Kidney epithelial cell (primary cell): ENCODE measurements at regions not wholly inside any gene's neighbourhood (a gene's known extent, or its start where the extent isn't known, plus 50 kb on each side); places are given as distances from the start of the nearest gene placed in this dataset.

ENCODE experiments used
- DNase-seq: peaks from one replicate; pipeline ENCODE4 v3.0.0-alpha.2; 2010; ENCODE audit warnings: low read depth
- H3K27me3 ChIP-seq: 2 replicates; pipeline ENCODE4 v1.6.0; 2011; ENCODE audit warnings: low read length; ENCODE audit not compliant: control insufficient read depth, insufficient read depth
- H3K36me3 ChIP-seq: 2 replicates; pipeline ENCODE4 v1.5.1; 2011; ENCODE audit warnings: low read length; ENCODE audit not compliant: control insufficient read depth, insufficient read depth
- H3K4me3 ChIP-seq: 2 replicates; pipeline ENCODE4 v1.5.1; 2011; ENCODE audit warnings: low read depth, mild to moderate bottlenecking, control low read depth, low read length
- TF ChIP-seq, protein P1 (sequence below): IDR thresholded peaks from 2 replicates; pipeline ENCODE4 v1.5.1; 2011; ENCODE audit warnings: mild to moderate bottlenecking, moderate library complexity, low read length, control low read depth, inconsistent platforms; ENCODE audit not compliant: insufficient read depth, poor library complexity, severe bottlenecking

DNA sequence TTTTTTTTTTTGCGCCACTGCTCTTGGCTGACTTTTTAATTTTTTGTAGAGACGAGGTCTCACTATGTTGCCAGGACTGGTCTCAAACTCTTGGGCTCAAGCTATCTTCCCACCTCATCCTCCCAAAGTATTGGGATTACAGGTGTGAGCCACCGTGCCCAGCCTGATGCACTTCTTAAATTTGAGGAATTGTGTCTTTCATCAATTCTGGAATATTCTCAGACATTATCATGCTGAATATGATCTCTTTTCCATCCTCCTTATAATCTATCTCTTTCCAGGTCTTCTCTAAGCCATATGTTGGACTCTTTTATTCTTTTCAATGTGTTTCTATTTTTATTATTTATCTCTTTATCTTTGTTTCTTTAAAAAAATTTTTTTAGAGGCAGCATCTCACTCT is 196.2 kb upstream of the IER5L start:
- Histone ChIP-seq H3K4me3 (no peak overlapping the region), H3K27me3 (peaks cover 4% of the 10 kb centered on the region), H3K36me3 (no peaks in the 10 kb centered on the region)
- no peak for DNase-seq
- TF ChIP-seq, protein P1, sequence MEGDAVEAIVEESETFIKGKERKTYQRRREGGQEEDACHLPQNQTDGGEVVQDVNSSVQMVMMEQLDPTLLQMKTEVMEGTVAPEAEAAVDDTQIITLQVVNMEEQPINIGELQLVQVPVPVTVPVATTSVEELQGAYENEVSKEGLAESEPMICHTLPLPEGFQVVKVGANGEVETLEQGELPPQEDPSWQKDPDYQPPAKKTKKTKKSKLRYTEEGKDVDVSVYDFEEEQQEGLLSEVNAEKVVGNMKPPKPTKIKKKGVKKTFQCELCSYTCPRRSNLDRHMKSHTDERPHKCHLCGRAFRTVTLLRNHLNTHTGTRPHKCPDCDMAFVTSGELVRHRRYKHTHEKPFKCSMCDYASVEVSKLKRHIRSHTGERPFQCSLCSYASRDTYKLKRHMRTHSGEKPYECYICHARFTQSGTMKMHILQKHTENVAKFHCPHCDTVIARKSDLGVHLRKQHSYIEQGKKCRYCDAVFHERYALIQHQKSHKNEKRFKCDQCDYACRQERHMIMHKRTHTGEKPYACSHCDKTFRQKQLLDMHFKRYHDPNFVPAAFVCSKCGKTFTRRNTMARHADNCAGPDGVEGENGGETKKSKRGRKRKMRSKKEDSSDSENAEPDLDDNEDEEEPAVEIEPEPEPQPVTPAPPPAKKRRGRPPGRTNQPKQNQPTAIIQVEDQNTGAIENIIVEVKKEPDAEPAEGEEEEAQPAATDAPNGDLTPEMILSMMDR: no peak

DNA sequence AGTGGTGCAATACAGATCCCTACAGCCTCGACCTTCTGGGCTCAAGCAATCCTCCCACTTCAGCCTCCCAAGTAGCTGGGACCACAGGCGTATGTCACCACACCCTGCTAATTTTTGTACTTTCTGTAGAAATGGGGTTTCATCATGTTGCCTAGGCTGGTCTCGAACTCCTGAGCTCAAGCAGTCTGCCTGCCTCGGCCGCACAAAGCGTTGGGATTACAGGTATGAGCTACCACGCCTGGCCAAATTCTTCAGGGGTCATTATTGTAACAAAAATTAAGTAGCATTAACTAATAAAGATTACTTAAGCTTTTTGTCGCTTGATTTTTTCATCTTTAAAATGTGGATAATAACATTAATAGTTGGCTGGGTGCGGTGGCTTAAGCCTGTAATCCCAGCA is 195.3 kb upstream of the IER5L start:
- no peaks in the 10 kb centered on the region for H3K36me3 ChIP-seq
- no peak overlapping the region for H3K4me3 ChIP-seq
- peaks cover under 1% of the 10 kb centered on the region for H3K27me3 ChIP-seq
- DNase-seq: no peak
- TF ChIP-seq, protein P1: no peak

DNA sequence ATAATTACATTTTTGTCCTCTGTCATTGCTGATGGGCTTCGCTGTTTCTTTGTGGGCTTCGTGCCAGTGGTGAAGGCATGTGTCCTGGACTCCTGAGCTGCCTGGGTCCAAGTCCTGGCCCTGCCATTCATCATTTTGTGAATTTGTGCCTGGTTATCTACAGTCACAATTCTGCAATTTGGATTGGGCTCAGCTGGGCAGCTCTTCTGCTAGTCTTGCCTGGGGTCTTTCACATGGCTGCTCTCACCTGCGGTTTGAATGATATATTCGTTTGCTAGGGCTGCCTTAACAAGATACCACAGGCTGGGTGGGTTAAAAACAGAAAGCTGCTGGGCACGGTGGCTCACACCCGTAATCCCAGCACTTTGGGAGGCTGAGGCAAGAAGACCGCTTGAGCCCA is 192.7 kb upstream of the IER5L start:
- Histone ChIP-seq H3K27me3 (no peaks in the 10 kb centered on the region), H3K4me3 (no peak overlapping the region), H3K36me3 (no peaks in the 10 kb centered on the region)
- TF ChIP-seq, protein P1: no peak
- no peak for DNase-seq

DNA sequence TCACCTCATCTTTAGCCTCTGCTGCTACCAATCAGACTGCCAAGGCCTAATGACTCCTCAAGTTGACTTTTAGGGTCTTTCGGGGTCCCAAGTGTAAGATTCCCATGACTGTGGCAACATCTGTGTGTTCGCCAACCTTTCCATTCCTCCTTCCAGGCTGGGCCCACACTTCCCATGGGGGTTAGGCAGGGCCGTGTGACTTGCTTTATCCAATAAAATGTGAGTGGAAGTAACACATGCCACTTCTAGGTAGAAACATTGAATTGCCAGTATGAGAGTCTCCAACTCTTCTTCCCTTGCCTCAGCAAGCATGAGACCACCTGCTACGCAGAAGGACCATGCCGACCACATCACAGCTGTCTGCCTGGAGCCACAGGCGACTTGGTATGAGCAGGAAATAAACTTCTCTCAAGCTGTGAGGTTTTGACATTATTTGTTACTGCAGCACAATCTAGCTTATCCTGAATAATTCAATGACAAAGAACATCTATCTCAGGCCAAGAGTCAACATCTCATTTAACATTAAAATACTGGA is 190.4 kb upstream of the IER5L start:
- Histone ChIP-seq H3K36me3 (no peaks in the 10 kb centered on the region), H3K27me3 (no peaks in the 10 kb centered on the region), H3K4me3 (no peak overlapping the region)
- TF ChIP-seq, protein P1: no peak
- no peak for DNase-seq

DNA sequence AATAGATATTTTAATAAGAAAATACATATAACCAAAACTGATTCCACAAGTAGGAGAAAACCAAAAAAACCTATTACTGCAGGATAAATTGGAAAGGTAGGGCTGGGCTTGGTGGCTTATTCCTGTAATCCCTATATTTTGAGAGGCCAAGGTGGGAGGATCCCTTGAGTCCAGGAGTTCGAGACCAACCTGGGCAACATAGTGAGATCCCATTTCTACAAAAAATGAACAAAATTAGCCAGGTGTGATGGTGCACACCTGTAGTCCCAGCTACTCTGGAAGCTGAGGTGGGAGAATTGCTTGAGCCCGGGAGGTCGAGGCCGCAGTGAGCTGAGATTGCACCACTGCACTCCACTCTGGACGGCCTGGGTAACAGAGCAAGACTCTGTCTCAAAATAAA is 189.2 kb upstream of the IER5L start:
- Histone ChIP-seq H3K36me3 (no peaks in the 10 kb centered on the region), H3K27me3 (no peaks in the 10 kb centered on the region), H3K4me3 (no peak overlapping the region)
- TF ChIP-seq, protein P1: no peak
- no peak for DNase-seq

DNA sequence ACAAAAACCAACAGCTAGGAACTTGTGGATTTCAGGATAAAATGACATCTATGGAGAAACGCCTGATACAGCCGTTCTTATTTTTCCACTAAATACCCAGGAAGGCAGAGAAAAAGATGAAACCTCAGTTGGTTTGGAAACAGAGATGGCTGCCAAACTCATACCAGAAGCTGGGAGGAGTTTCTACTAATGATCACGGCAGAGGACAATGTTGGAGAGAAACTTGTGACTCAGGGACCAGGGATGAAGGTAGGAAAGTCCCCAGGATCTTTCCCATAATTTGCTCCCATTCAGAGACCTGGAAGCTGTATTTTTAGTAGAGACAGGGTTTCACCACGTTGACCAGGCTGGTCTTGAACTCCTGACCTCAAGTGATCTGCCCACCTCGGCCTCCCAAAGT is 187.1 kb upstream of the IER5L start:
- no peaks in the 10 kb centered on the region for H3K27me3 ChIP-seq
- DNase-seq: no peak
- TF ChIP-seq, protein P1: no peak
- H3K36me3 ChIP-seq: no peaks in the 10 kb centered on the region
- no peak overlapping the region for H3K4me3 ChIP-seq
